ENCODE measurements at regions not wholly inside any gene's neighbourhood (a gene's known extent, or its start where the extent isn't known, plus 50 kb on each side); places are given as distances from the start of the nearest gene placed in this dataset.

GRCh38 chr9:86713470-86713869 lies 233.8 kb downstream of the GAS1 start:
- H2AFZ ChIP-seq (ENCODE audit: low read length) = no peak overlapping the region

GRCh38 chr9:86708918-86709835 lies 238.1 kb downstream of the GAS1 start:
- Histone ChIP-seq H3K9me3 (ENCODE audit: insufficient read depth, low read depth, low read length) (no peaks in the 10 kb centered on the region), H3K4me2 (ENCODE audit: low read depth, low read length, poor library complexity, severe bottlenecking) (no peak overlapping the region), H3K9me2 (replicated peaks; ENCODE audit: low read depth, low read length) (no peaks in the 10 kb centered on the region), H4K20me1 (ENCODE audit: insufficient read depth, low read length, poor library complexity, severe bottlenecking) (no peaks in the 10 kb centered on the region), H3K4me1 (ENCODE audit: insufficient read depth, low read length, poor library complexity, severe bottlenecking) (no peaks in the 10 kb centered on the region), H3K79me2 (ENCODE audit: insufficient read depth, low read length) (no peaks in the 10 kb centered on the region), H3K27me3 (ENCODE audit: insufficient read depth, low read length, poor library complexity, severe bottlenecking) (no peaks in the 10 kb centered on the region), H3F3A (ENCODE audit: low read depth) (no peaks in the 10 kb centered on the region), H3K9ac (ENCODE audit: low read depth, low read length, poor library complexity, severe bottlenecking) (no peak overlapping the region), H2AFZ (ENCODE audit: low read length) (no peak overlapping the region), H3K36me3 (ENCODE audit: insufficient read depth, low read length) (no peaks in the 10 kb centered on the region), H3K4me3 (ENCODE audit: low read length, poor library complexity, severe bottlenecking) (no peak overlapping the region)
- TF ChIP-seq EZH2phosphoT487 (IDR thresholded peaks at IDR 0.05; ENCODE audit: borderline replicate concordance) (no peak), CTCF (conservative IDR thresholded peaks at IDR 0.05; ENCODE audit: low read length) (no peak)

More at GRCh38 chr9:86713470-86713869, 233.8 kb downstream of the GAS1 start:
- H3K27me3 ChIP-seq (ENCODE audit: insufficient read depth, low read length, poor library complexity, severe bottlenecking) = no peaks in the 10 kb centered on the region
- no peaks in the 10 kb centered on the region for H3K79me2 ChIP-seq (ENCODE audit: insufficient read depth, low read length)
- H3K9ac ChIP-seq (ENCODE audit: low read depth, low read length, poor library complexity, severe bottlenecking) = no peak overlapping the region
- no peaks in the 10 kb centered on the region for H3K36me3 ChIP-seq (ENCODE audit: insufficient read depth, low read length)
- no peak overlapping the region for H3K4me2 ChIP-seq (ENCODE audit: low read depth, low read length, poor library complexity, severe bottlenecking)
- no peaks in the 10 kb centered on the region for H3K9me2 ChIP-seq (replicated peaks; ENCODE audit: low read depth, low read length)
- no peaks in the 10 kb centered on the region for H3K9me3 ChIP-seq (ENCODE audit: insufficient read depth, low read depth, low read length)
- no peaks in the 10 kb centered on the region for H4K20me1 ChIP-seq (ENCODE audit: insufficient read depth, low read length, poor library complexity, severe bottlenecking)
- H3K4me3 ChIP-seq (ENCODE audit: low read length, poor library complexity, severe bottlenecking) = no peak overlapping the region
- H3F3A ChIP-seq (ENCODE audit: low read depth) = no peaks in the 10 kb centered on the region
- no peaks in the 10 kb centered on the region for H3K4me1 ChIP-seq (ENCODE audit: insufficient read depth, low read length, poor library complexity, severe bottlenecking)
- TF ChIP-seq CTCF (conservative IDR thresholded peaks at IDR 0.05; ENCODE audit: low read length) (no peak), EZH2phosphoT487 (IDR thresholded peaks at IDR 0.05; ENCODE audit: borderline replicate concordance) (no peak)

GRCh38 chr9:86707932-86708510 lies 239.3 kb downstream of the GAS1 start:
- no peaks in the 10 kb centered on the region for H3K9me3 ChIP-seq (ENCODE audit: insufficient read depth, low read depth, low read length)
- no peak overlapping the region for H2AFZ ChIP-seq (ENCODE audit: low read length)
- H3K9me2 ChIP-seq (replicated peaks; ENCODE audit: low read depth, low read length) = no peaks in the 10 kb centered on the region
- no peaks in the 10 kb centered on the region for H3F3A ChIP-seq (ENCODE audit: low read depth)
- H3K36me3 ChIP-seq (ENCODE audit: insufficient read depth, low read length) = no peaks in the 10 kb centered on the region
- H3K79me2 ChIP-seq (ENCODE audit: insufficient read depth, low read length) = no peaks in the 10 kb centered on the region
- no peak overlapping the region for H3K4me3 ChIP-seq (ENCODE audit: low read length, poor library complexity, severe bottlenecking)
- TF ChIP-seq CTCF (conservative IDR thresholded peaks at IDR 0.05; ENCODE audit: low read length) (no peak), EZH2phosphoT487 (IDR thresholded peaks at IDR 0.05; ENCODE audit: borderline replicate concordance) (no peak)
- H3K27me3 ChIP-seq (ENCODE audit: insufficient read depth, low read length, poor library complexity, severe bottlenecking) = no peaks in the 10 kb centered on the region
- no peak overlapping the region for H3K9ac ChIP-seq (ENCODE audit: low read depth, low read length, poor library complexity, severe bottlenecking)
- H3K4me1 ChIP-seq (ENCODE audit: insufficient read depth, low read length, poor library complexity, severe bottlenecking) = no peaks in the 10 kb centered on the region
- H4K20me1 ChIP-seq (ENCODE audit: insufficient read depth, low read length, poor library complexity, severe bottlenecking) = no peaks in the 10 kb centered on the region
- H3K4me2 ChIP-seq (ENCODE audit: low read depth, low read length, poor library complexity, severe bottlenecking) = no peak overlapping the region

All from Loucy (cell line).